H7 (cell line): ENCODE measurements at regions not wholly inside any gene's neighbourhood (a gene's known extent, or its start where the extent isn't known, plus 50 kb on each side); places are given as distances from the start of the nearest gene placed in this dataset.

Source experiments
- DNase-seq: peaks from one replicate; pipeline ENCODE4 v3.0.0; 2012
- H3K27me3 ChIP-seq: 2 replicates; pipeline ENCODE4 v1.6.0; 2011; ENCODE audit warnings: mild to moderate bottlenecking, low read length; ENCODE audit not compliant: control insufficient read depth, insufficient read depth
- H3K36me3 ChIP-seq: replicated peaks from 2 replicates; pipeline ENCODE4 v1.5.1; 2011; ENCODE audit warnings: low read length; ENCODE audit not compliant: control insufficient read depth, insufficient read depth
- H3K4me3 ChIP-seq: 2 replicates; pipeline ENCODE4 v1.5.1; 2011; ENCODE audit warnings: low read depth, mild to moderate bottlenecking, control low read depth, low read length, moderate library complexity; ENCODE audit not compliant: insufficient read depth

GRCh38 chr3:187949093-187949820 lies 204.0 kb upstream of the BCL6 start:
- H3K27me3 ChIP-seq: no peaks in the 10 kb centered on the region
- DNase-seq: no peak
- no peak overlapping the region for H3K4me3 ChIP-seq
- no peaks in the 10 kb centered on the region for H3K36me3 ChIP-seq

DNA sequence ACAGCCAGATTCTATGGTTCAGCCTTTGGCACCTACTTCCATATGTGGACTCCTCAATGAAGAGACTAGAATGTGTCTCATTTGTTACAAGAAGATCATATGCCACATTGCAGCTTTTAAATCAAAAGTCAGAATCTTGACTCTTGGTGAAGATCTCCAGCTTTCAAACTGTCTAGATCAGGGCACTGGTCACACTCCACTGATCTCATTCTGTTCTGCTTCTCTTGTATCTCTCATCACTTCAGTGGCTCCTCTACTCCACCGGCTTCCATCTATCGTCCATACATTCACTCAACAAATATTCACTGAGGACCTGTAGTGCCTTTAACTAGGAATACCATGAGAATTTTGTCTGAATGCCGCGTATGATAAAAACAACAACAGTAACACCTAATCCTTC lies 203.3 kb upstream of the LPP start:
- H3K36me3 ChIP-seq: no peaks in the 10 kb centered on the region
- DNase-seq: no peak
- H3K4me3 ChIP-seq: no peak overlapping the region
- H3K27me3 ChIP-seq: no peaks in the 10 kb centered on the region

GRCh38 chr3:187951452-187952190 lies 202.3 kb upstream of the LPP start:
- DNase-seq: no peak
- Histone ChIP-seq H3K36me3 (no peaks in the 10 kb centered on the region), H3K27me3 (no peaks in the 10 kb centered on the region), H3K4me3 (no peak overlapping the region)

GRCh38 chr3:187952849-187953248 lies 201.1 kb upstream of the LPP start:
- Histone ChIP-seq H3K27me3 (no peaks in the 10 kb centered on the region), H3K36me3 (no peaks in the 10 kb centered on the region), H3K4me3 (no peak overlapping the region)
- no peak for DNase-seq

DNA sequence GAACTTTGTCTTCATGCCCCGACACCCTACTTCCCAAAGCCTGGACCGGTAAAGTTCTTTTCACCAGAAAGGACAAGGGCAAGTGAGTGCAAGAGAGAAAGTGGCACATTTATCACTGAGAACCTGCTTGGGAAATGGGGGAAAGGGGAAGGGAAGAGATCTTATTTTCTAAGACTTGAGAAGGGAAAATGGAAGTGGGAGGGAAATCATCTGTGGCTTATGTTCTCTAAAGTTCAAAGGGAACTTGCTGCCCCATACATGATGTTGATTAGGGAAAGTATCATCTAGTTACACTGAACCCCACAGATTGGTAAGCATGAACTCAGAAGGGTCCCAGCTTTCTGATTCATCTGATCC lies 199.5 kb upstream of the LPP start:
- Histone ChIP-seq H3K36me3 (no peaks in the 10 kb centered on the region), H3K27me3 (no peaks in the 10 kb centered on the region), H3K4me3 (no peak overlapping the region)
- DNase-seq: no peak

DNA sequence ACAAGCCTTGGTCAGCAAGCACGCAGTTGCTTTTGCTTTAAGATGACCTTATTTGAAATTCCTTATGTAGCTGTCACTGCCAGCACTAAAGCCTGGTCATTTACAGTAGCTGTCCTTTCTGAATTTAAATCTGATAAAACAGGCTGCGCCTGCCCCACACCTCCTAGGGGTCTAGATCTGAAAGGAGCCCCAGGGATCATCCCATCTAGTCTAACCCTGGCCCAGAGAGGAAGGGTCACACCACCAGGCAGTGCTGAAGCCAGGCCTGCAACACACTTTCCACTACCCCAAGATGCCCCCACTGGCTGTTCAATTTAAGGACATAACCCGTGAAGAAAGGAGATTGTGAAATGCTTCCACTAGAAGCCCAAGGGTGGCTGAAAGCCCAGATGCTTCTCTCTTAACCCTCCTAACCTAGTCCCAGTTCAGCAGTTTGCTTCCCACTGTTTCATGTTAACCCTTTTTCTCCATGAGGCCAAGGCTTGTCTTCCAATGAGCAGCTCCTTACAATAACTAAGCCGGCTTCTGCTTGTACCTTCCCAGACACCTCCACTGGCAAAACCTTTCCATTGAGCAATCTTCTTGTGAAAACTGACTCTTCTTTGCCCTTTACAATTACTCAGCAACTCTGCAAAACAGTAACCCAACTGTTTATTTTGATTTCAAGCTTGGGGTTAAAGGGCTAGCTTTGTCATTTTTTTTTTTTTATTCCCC lies 198.9 kb upstream of the LPP start:
- H3K4me3 ChIP-seq: no peak overlapping the region
- no peak for DNase-seq
- no peaks in the 10 kb centered on the region for H3K36me3 ChIP-seq
- no peaks in the 10 kb centered on the region for H3K27me3 ChIP-seq

DNA sequence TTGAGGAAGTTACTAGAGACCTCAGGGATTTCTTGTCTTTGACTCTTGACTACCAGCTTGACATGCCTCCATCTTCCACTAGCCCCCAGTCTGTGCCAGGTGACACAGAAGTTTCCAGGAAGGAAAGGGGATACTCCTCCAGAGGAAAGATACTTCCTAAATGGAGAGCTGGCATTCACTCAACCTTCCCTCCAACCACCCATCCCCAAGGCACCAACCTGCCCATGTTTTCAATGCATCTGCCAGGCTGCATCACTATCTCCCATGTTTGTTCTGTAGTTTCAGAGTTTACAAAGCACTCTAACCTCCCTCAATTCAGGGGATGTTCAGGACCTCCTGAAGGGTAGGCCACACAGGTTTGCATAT lies 198.4 kb upstream of the LPP start:
- Histone ChIP-seq H3K36me3 (no peaks in the 10 kb centered on the region), H3K4me3 (no peak overlapping the region), H3K27me3 (no peaks in the 10 kb centered on the region)
- no peak for DNase-seq

DNA sequence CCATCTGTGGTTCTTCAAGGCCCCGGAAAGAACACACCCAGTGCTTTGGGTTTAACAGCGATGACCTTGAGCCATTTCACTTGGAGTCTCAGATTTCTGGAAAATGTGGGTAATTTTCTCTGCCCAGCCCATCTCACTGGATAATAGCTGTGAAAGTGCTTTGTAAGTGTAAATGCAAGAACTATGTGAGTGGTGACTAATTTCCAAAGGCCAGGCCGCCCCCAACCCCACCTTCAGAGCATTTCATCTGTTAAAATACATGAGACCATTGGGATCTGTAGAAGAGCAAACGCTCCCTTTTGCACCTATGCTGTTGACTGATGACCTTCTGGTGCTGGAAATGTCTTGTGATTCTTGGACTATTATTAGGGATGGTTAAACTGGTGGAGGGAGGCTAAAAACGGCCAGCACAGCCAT lies 196.8 kb upstream of the LPP start:
- DNase-seq: no peak
- Histone ChIP-seq H3K27me3 (no peaks in the 10 kb centered on the region), H3K4me3 (no peak overlapping the region), H3K36me3 (no peaks in the 10 kb centered on the region)

- Histone ChIP-seq H3K4me3 (no peak overlapping the region), H3K27me3 (no peaks in the 10 kb centered on the region), H3K36me3 (no peaks in the 10 kb centered on the region)
- DNase-seq: no peak
These were observed 196.4 kb upstream of the LPP start for GRCh38 chr3:187957582-187957981.

GRCh38 chr3:187958432-187959003 lies 195.4 kb upstream of the LPP start:
- Histone ChIP-seq H3K4me3 (no peak overlapping the region), H3K36me3 (no peaks in the 10 kb centered on the region), H3K27me3 (no peaks in the 10 kb centered on the region)
- no peak for DNase-seq

GRCh38 chr3:187960820-187961219 lies 193.1 kb upstream of the LPP start:
- no peaks in the 10 kb centered on the region for H3K36me3 ChIP-seq
- H3K4me3 ChIP-seq: no peak overlapping the region
- no peak for DNase-seq
- H3K27me3 ChIP-seq: no peaks in the 10 kb centered on the region

DNA sequence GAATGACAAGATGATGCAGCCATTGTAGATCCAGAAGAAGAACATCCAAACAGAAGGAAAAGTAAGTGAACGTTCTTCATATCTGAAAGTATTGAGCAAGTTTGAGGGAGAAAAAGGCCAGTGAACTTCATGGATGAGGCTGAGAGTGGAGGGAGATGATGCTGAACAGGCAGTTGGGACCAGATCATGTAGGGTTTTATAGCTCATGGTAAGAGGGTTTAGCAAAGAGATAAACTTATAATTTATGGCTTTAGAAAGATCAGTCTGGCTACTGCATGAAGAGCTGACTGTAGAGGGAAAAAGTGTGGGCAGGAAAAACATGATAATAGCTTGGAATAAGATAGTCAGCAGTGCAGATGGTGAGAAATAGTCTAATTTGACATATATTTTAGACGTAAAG lies 192.6 kb upstream of the LPP start:
- Histone ChIP-seq H3K4me3 (no peak overlapping the region), H3K36me3 (no peaks in the 10 kb centered on the region), H3K27me3 (no peaks in the 10 kb centered on the region)
- DNase-seq: no peak

- Histone ChIP-seq H3K27me3 (no peaks in the 10 kb centered on the region), H3K36me3 (no peaks in the 10 kb centered on the region), H3K4me3 (no peak overlapping the region)
- no peak for DNase-seq
These were observed 190.8 kb upstream of the LPP start for GRCh38 chr3:187963003-187963676.

DNA sequence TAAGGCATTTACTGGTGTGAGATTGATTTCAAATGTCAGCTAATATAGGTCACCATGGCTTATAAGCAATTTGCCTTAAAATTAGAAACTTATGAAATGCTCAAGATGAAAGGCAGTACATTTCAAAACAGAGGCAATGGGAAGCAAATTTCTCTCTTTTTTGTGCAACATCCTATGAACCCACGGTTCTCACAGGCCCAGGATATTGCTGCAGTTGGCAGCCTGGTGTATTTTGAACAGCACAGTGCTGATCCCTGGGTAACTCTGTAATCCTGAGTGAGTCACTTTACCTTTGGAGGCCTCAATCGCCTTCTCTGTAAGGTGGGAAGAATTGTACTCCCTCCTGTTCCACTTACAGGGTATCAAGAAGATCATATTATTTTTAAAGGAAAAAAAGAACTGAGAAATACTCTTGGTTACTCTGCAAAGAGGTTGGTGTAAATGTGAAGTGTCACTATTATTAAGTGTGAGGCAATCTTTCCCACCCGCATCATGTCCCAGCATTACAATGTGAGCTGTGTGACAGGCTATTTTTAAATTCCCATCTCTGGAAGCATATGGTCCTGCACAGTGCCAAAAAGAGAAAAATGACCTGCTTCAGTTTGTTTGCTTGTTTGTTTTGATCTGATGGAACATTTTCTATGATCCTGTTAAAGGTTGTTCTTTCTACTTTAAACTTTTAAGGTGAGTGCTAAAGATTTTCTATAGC lies 190.1 kb upstream of the LPP start:
- DNase-seq: no peak
- H3K4me3 ChIP-seq: no peak overlapping the region
- H3K27me3 ChIP-seq: no peaks in the 10 kb centered on the region
- no peaks in the 10 kb centered on the region for H3K36me3 ChIP-seq
